Ishikawa (cell line): ENCODE measurements at regions not wholly inside any gene's neighbourhood (a gene's known extent, or its start where the extent isn't known, plus 50 kb on each side); places are given as distances from the start of the nearest gene placed in this dataset.

Experiments
- CEBPB ChIP-seq: IDR thresholded peaks from 2 replicates; pipeline ENCODE4 v1.6.1; 2012
- CREB1 ChIP-seq: IDR thresholded peaks from 2 replicates; pipeline ENCODE4 v1.6.1; 2012; ENCODE audit warnings: low read depth
- EP300 ChIP-seq: IDR thresholded peaks from 2 replicates; pipeline ENCODE4 v1.6.1; 2012; ENCODE audit warnings: borderline replicate concordance
- MAX ChIP-seq: IDR thresholded peaks from 2 replicates; pipeline ENCODE4 v1.6.1; 2012
- TCF12 ChIP-seq: IDR thresholded peaks from 2 replicates; pipeline ENCODE4 v1.6.1; 2012; ENCODE audit warnings: low read depth
- TEAD4 ChIP-seq: IDR thresholded peaks from 2 replicates; pipeline ENCODE4 v1.6.1; 2012
- YY1 ChIP-seq: IDR thresholded peaks from 2 replicates; pipeline ENCODE4 v1.6.1; 2012; ENCODE audit warnings: low read depth

GRCh38 chr9:80538976-80539375 is 967.2 kb downstream of the TLE4 start:
- no peak for TF ChIP-seq YY1
- TF ChIP-seq CREB1 = no peak
- TF ChIP-seq CEBPB = no peak
- no peak for TF ChIP-seq MAX
- no peak for TF ChIP-seq TCF12
- no peak for TF ChIP-seq EP300
- TF ChIP-seq TEAD4 = no peak
